ENCODE measurements at regions not wholly inside any gene's neighbourhood (a gene's known extent, or its start where the extent isn't known, plus 50 kb on each side); places are given as distances from the start of the nearest gene placed in this dataset.
"Not testable (repeated sequence)": the region's sequence is repeated elsewhere in the genome, so short reads cannot be mapped to it uniquely, and the experiment has no call there.

DNA sequence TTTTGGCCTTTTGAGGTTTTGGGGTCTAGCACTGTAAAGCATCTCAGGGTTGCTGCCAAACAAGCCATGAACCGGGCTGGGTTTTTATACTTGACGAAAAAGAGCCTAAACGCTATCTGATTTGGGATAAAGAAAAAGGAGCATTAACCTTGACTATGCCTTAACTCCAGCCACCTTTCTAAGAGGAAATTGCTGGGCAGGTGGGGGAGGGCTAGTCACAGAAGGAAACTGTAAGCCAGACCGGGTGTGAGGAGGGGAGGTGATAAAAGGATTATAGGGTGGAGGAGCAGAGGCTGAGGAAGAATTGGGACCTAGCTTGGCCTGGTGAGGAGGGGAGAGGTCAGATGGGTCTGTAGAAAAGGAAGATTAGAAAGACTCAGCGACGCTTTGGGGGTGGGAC, 335.2 kb upstream of the HTR1E start:
- not testable (repeated sequence) for DNase-seq

DNA sequence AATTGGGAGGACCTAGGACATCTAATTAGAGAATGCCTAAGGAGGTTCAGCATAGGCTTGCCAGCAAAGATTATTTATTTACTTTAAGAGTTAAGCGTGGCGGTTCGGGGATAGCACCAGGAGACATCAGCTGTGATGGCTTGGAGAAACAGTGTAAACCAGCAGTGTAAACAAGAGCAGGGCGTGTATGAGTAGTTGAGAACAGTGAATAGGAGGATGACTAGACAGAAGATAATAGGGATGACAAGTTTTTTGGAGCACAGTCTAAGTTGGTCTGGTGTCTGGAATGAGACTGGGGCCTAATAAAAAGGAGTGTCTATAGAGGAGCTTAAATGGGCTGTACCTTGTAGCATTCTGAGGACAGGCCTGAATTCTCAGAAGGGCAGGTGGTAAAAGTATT, 338.4 kb upstream of the HTR1E start:
- DNase-seq, result not testable (repeated sequence)

DNA sequence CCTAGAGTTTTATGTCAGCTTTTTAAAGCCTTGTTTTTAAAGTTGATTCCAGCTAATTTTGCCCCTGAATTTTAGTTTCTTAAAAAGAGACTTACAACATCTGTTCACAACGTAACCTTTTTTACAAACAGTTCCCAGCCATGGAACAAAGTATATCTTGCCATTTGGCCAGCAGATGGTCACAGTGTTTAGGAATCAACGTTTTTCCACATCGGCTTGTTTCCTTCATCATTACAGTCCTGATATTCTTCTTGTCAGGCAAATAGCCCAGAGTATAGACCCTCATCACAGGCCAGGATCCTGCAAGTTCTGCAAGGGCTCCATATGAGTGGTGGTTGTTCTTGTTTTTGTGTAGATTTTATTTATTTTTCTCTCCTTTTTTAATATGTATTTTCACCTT, 341.7 kb upstream of the HTR1E start:
- DNase-seq, result no peak

DNA sequence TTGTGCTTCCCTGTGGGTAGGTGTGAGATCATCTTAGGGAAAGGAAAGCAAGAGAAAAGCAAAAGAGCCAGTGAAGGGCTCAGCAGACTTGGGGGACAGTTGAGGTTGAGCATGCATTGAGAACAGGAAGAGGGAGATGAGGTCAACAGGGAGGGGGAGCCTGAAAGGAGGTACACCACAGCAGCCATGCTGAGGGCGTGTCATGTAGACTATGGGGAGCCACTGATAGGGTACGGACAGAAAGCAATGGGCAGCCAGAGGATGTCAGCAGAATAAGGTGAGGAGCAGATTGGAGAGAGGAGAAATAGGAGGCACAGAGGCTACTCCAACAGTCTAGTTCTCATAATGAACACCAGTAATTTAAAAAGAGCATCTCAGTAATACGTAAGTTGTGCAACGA, 351.1 kb upstream of the HTR1E start:
- no peak for DNase-seq

DNA sequence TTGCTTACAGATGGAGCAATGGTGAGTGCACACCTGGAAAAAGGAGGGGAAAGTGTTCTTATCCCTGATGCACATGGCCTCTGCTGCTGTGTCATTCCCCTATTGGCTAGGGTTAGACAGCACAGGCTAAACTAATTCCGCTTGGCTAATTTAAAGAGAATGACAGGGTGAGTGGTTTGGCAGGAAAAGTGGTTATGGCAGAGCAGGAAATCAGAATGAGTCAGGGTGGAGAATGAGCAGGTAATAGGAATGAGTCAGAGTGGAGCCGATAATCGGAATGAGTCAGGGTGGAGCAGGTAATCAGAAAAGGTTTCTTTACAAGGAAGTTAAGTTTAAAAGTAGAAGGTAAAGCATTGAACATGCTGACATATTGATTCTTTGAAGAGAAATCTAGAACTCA, 355.5 kb upstream of the HTR1E start:
- DNase-seq, result no peak

DNA sequence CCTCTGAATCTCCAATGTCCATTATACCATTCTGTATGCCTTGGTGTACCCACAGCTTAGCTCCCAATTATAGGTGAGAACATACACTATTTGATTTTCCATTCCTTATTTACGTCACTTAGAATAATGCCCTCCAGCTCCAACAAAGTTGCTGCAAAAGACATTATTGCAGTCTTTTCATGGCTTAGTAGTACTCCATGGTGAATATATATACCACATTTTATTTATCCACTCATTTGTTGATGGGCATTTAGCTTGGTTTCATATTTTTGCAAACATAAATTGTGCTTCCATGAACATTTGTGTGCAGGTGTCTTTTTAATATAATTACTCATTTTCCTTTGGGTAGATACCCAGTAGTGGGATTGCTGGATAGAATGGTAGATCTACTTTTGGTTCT, 374.1 kb upstream of the HTR1E start:
- no peak for DNase-seq

DNA sequence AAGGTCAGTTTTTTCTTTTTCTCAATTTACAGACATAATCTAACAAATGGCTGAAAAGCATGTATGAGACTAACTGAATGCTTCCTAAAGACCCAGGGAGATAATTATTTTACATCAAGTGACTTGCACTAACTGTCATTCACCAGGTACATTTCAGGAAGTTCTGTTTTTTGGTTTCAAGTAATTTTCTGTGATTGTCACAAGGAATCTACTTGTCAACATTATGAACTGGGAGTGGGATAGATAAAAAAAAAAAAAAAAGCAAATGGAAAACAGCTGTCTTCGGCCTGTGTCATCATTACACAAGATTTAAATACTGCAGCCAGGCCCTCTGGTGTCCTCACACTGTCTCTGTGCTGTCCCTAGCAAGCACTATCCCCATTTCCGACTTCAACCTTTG, 379.0 kb upstream of the HTR1E start:
- DNase-seq, result no peak

DNA sequence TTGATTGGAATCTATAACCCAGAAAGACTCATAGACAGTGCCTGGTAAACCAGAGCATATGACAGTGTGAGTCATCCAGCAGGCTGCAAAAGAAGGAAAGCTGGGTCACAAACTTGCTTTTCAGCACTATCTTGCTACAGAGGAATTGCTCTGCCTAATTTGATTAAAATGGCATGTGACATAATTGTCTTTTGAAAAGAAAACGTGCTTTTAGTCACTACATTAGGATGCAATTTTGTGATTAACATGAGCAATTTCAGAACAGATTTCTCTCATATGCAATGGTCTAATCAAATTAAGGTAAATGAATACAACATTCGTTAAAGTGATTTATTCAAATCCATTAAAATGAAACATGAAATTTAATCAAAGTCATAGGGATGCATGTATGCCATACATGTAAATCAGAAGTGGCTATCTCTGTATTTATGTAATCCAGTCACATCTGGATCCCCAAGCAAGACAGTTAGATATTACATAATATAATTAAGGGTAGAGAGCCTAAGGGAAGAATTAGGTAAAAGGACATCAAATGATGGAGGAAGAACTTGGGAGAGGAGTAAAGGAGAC, 400.0 kb upstream of the HTR1E start:
- no peak for DNase-seq

DNA sequence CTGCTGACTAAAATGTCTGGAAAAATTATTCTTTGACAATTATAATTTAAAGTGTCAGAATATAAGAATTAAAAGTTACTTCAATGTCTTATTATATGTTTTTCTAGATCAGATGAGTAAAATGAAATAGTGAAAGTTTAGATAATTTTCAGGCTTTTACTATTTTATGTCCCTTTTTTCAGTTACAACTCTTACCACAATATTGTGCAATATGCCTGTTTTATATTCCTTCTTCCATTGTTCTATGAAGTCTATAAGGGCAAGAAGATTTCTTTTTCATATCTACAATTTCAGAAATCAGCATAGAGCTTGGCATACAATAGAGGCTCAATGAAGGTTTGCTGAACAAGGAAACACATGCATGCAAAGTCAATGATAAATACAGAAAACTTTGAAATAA, 401.2 kb upstream of the HTR1E start:
- no peak for DNase-seq

DNA sequence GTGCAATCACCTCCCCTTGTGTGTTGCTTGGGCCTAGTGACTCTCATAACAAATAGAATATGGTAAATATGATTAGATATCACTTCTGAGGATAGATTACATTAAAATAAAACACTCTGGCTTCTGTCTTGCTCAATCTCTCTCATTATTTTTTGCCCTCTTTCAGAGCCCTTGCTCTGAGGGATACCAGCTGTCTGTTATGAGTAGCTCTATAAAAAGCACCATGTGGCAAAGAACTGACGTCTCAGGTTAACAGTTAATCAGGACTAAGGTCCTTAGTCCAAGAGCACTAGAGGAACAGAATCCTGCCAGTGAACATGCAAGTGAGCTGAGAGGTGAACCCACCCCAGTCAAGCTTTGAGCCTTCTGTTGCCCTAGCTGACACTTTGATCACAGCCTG, 402.2 kb upstream of the HTR1E start:
- DNase-seq, result no peak

DNA sequence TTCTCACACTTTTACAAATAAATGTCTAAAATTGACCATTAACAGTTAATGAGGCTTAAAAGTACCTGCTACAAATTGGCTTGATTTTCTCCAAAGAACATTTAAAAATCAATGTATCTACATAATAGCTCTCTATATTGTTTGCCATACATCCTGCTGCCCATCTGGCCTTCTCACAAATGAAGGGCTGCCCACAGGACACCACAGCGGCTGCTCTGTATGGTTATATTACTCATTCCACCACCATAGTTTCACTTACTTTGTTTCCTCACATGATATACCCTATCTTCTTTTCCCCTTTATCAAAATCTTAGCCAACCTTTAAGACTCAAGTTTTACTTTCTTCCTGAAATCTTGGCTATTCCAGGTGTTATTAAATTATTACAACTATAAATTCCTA, 407.7 kb upstream of the HTR1E start:
- DNase-seq, result no peak

DNA sequence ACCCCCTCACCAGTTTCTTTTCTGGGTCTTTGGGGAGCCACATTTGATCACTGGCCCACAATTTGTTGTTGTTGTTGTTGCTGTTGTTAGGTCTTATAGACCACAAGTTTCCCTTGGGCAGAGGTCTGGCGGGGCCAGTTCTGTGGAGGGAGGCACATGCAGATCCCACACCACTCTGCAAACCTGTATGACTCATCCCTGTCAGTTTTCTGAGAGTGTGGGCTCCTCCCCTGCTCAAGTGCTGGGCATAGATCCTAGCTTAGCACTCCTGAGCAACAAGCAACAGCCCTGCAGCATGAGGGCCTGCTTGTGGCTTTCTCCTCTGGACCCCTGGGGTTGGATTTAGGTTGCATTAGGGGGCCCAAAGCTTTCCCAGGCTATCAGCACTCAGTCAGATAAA, 411.1 kb upstream of the HTR1E start:
- no peak for DNase-seq

DNA sequence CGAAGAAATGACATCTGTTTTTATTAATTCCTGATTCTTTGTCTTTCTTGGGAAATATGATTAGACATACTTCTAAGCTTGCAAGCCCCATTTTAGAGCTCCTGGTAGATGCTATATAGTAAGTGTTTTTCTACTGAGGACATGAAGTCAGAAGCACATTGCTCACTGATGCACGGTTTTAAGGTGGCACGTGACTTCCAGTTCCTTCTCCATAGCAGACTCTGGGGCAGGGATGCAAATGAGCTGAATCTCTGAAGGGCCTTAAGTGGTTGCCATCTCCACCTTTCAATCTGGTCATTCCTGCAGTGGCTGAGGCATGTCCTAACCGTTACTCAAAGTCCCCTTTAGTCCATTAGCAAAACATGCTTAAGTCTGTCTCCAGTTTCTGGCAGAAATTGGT, 421.2 kb upstream of the HTR1E start:
- no peak for DNase-seq

DNA sequence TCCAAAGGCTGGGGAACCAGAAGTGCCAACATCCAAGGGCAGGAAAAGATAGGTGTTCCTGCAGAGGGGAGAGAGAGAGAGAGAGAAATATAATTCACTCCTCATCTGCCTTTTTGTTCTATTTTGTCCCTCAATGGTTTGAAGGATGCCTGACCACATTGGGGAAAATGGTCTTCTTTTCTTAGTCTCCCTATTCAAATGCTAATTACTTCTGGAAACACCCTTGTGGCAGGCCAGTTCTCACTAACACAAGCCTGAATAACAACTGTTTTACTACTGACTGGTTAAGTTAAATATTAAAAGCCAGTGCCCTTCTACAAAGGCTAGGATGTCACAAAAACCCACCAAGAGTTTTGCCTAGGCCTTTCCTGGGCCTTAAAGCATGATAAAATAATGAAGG, 425.4 kb upstream of the HTR1E start:
- no peak for DNase-seq

DNA sequence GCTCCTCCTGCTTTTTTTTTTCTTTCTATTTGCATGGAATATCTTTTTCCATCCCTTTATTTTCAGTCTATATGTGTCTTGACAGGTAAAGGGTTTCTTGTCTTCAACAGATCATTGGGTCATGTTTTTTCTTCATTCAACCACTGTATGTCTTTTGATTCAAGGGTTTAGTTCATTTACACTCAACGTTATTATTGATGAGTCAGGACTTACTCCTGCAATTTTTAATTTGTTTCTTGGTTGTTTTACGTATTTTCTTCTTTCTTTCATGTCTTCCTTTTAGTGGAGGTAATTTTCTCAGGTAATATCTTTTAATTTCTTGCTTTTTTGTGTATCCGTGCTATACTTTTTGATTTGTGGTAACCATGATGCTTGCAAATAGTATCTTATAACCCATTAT, 429.1 kb upstream of the HTR1E start:
- DNase-seq, result no peak

DNA sequence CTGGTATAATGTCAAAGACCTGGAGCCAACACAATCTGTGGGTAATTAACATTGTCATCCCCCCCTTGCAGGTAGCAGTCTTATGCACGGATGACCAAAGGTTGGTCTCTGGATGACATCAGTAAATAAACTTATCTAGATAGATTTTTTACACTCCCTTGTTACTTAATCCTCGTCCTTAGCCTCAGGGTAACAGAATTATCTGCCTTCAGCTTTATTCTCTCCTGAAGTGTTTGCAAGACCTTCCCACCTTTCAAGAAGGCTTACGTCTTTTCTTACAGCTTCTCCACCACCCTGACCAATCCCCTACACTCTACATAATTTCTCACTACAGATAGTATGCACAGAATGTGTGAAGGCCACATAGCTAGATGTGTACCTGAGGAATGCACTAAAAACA, 434.8 kb upstream of the HTR1E start:
- DNase-seq, result no peak

DNA sequence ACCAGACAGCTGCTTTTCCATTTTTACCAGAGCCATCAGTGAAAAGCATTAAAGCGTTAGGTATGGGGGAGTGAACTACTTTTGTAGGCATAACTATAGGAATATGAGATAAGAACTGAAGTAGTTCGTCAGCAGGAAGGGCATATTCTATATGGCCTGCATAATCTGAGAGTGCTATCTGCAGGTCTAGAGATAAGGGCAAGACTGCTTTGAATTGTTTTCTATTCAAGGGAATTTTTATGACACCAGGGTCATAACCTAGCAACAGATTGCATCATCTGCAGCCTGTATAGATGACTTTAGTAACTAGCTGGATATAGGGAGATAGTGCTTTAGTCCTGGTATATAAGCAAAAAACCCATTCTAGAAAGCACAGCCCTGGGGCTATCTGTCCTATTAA, 437.3 kb upstream of the HTR1E start:
- DNase-seq, result no peak

DNA sequence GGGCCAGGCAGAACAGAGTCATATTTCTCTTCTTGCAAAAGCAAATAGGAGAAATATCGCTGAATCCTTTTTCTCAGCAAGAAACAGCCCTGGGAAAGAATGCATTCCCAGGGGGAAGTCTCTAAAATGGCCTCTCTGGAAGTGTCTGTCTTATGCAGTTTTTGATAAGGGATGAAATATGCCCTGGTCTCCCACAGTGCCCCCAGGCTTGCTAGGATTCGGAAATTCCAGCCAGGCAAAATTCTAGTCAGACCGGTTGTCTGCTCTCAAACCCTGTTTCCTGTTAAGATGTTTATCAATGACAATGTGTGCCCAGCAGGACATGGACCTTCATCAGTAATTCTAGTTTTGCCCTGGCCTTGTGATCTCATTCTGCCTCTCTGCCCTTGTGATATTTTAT, 448.3 kb upstream of the HTR1E start:
- DNase-seq, result not testable (repeated sequence)

DNA sequence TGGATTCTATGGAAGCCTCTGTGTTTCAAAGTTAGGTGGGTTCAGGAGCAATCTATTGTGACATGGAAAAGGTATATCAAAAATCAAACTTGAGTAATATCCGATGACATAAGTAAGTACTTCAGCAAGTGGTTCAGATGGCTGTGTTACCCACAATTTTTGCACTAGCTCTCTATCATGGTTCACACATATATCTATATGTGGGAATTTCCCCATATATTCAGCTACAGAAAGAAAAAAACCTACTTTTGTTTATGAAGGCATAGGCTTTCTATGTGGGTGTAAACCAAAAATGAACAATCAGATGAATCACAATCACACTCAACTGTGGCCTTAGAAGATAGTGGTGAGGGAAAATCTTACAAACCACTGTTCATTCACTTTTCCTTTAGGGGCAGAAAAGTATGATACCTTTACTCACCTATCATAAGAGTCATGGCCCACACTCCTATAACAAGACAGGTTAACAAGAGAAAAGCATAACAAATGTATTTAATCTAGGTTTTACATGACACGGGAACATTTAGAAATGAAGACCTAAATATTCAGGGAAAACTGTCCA, 449.6 kb upstream of the HTR1E start:
- no peak for DNase-seq

DNA sequence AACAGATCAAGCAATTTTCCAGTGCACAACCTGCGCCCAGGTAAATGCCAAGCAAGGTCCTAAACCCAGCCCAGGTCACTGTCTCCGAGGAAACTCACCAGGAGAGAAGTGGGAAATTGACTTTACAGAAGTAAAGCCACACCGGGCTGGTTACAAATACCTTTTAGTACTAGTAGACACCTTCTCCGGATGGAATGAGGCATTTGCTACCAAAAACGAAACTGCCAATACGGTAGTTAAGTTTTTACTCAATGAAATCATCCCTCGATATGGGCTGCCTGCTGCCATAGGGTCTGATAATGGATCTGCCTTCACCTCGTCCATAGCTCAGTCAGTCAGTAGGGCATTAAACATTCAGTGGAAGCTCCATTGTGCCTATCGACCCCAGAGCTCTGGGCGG, 459.0 kb upstream of the HTR1E start:
- not testable (repeated sequence) for DNase-seq

DNA sequence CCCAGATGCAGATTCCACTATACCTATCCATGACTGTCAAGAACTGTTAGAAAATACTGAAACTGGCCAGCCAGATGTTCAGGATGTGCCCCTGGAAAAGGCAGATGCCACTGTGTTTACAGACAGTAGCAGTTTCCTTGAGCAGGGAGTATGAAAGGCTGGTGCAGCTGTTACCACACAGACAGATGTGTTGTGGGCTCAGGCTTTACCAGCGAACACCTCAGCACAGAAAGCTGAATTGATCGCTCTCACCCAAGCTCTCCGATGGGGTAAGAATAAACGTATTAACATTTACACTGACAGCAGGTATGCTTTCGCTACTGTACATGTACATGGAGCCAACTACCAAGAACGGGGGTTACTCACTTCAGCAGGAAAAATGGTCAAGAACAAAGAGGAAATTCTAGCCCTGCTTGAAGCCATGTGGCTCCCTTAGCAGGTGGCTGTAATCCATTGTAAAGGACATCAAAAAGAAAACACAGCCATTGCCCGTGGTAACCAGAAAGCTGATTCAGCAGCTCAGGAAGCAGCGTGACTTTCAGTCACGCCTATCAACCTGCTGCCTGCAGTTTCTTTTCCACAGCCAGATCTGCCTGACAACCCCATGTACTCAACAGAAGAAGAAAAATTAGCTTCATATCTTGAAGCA, 459.7 kb upstream of the HTR1E start:
- DNase-seq, result no peak

DNA sequence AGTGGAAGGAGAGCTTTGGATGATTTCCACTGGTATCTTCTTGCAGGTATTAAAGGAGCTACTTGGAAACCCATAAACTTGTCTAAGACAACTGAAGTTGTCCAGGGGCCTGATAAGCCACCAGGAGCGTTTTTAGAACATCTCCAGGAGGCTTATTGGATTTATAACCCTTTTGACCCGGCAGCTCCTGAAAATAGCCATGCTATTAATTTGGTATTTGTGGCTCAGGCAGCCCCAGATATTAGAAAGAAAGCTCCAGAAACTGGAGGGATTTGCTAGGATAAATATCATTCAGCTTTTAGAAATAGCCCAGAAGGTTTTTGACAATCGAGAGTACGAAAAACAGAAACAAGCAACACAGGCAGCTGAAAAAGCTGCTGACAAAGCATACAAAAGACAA, 461.0 kb upstream of the HTR1E start:
- no peak for DNase-seq

DNA sequence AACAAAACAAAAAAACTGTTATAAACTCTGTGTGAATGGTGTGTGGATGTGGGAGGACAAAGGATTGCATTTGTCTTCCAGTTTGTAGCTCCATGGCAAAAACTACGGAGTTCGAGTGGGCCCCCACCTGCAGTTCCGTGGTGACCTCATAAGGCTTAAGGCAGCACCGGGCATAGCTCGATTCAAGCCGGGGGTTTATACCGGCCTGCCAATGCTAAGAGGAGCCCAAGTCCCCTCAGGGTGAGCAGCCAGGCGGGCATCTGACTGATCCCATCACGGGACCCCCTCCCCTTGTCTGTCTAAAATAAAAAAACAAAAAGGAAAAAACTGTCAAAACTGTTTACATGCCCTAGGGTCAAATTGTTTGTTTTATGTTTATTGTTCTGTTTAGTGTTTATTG, 463.2 kb upstream of the HTR1E start:
- no peak for DNase-seq

DNA sequence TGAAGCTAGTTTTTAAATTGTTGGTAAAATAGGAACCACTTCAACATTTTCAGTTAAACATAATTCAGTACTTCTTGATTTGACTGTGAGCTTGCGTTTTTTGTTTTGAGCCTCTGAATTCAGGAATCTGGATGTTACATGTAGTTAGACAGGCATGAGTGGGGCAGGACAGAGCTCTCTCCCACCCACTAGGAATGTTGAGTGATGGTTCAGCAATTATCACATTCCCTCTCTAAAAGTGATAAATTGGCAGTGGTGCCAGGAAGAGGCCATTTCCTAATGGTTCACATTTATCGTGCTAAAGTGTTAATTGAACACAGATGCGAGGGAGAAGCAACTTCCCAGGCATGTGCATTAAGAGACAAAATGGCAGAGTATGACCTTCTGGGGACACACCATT, 465.5 kb upstream of the HTR1E start:
- DNase-seq, result no peak

DNA sequence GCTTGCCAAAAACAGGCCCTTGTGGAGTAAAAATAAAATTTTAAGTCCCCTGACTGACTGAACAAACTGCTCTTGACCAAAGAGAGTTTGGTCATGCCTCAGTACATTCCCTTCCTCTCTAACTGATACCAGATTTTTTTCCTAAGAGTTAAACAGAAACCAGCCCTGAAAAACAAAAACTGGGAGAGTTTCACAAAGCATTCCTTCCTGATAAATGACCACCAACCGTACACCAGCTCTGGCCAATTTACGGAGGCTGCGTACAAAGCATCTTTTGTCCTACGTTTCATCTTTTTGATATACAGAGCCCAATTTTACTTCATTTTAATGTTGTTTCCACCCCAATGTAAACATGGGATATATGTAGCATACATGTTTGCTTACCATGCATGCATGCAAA, 477.4 kb upstream of the HTR1E start:
- DNase-seq, result no peak

All from DMS79 treated with DMSO at 0.1 percent for 48 hours (cell line).